NT2/D1 (cell line): ENCODE measurements at regions not wholly inside any gene's neighbourhood (a gene's known extent, or its start where the extent isn't known, plus 50 kb on each side); places are given as distances from the start of the nearest gene placed in this dataset.

Experiments used
- DNase-seq: peaks from one replicate; pipeline ENCODE4 v3.0.0-alpha.2; 2011; ENCODE audit warnings: low read depth, low spot score
- H3K27me3 ChIP-seq: 2 replicates; pipeline ENCODE4 v1.6.0; 2011; ENCODE audit warnings: mild to moderate bottlenecking; ENCODE audit not compliant: insufficient read length, insufficient read depth
- H3K36me3 ChIP-seq: 2 replicates; pipeline ENCODE4 v1.6.1; 2011; ENCODE audit warnings: mild to moderate bottlenecking, low read length, mixed read lengths; ENCODE audit not compliant: insufficient read depth, insufficient read length
- H3K4me1 ChIP-seq: 2 replicates; pipeline ENCODE4 v1.5.1; 2011; ENCODE audit not compliant: insufficient read depth, insufficient read length
- H3K4me3 ChIP-seq: 2 replicates; pipeline ENCODE4 v1.5.1; 2011; ENCODE audit warnings: low read depth; ENCODE audit not compliant: insufficient read length
- H3K9ac ChIP-seq: 2 replicates; pipeline ENCODE4 v1.6.0; 2011; ENCODE audit warnings: low read depth; ENCODE audit not compliant: insufficient read length
- H3K9me3 ChIP-seq: 2 replicates; pipeline ENCODE4 v1.5.1; 2011; ENCODE audit warnings: mild to moderate bottlenecking, low read length; ENCODE audit not compliant: insufficient read depth
- SUZ12 ChIP-seq: IDR thresholded peaks from 2 replicates; pipeline ENCODE4 v1.6.1; 2011; ENCODE audit not compliant: insufficient read length, insufficient read depth; ENCODE audit errors: extremely low read depth
- YY1 ChIP-seq: IDR thresholded peaks from 2 replicates; pipeline ENCODE4 v1.6.1; 2011; ENCODE audit not compliant: insufficient read length, insufficient read depth
- ZNF274 ChIP-seq: IDR thresholded peaks from 2 replicates; pipeline ENCODE4 v1.6.1; 2011; ENCODE audit warnings: mild to moderate bottlenecking, low read depth, low read length

GRCh38 chr1:65734979-65735378 is 57.7 kb upstream of the PDE4B start:
- TF ChIP-seq ZNF274 (no peak), YY1 (no peak), SUZ12 (no peak)

DNA sequence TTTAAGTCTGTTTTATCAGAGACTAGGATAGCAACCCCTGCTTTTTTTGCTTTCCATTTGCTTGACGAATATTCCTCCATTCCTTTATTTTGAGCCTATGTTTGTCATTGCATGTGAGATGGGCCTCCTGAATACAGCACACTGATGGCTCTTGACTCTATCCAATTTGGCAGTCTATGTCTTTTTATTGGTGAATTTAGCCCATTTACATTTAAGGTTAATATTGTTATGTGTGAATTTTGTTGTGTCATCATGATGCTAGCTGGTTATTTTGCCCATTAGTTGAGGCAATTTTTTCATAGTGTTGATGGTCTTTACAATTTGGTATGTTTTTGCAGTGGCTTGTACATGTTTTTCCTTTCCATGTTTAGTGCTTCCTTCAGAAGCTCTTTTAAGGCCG is 50.7 kb upstream of the PDE4B start:
- no peak for TF ChIP-seq YY1
- no peak for TF ChIP-seq SUZ12
- TF ChIP-seq ZNF274: no peak
- no peak overlapping the region for H3K9ac ChIP-seq
- no peak overlapping the region for H3K4me3 ChIP-seq
- no peaks in the 10 kb centered on the region for H3K4me1 ChIP-seq
- H3K9me3 ChIP-seq: peaks cover 28% of the 10 kb centered on the region
- no peak for DNase-seq
- no peaks in the 10 kb centered on the region for H3K36me3 ChIP-seq
- no peaks in the 10 kb centered on the region for H3K27me3 ChIP-seq

More at GRCh38 chr1:65734979-65735378, 57.7 kb upstream of the PDE4B start:
- no peaks in the 10 kb centered on the region for H3K36me3 ChIP-seq
- no peaks in the 10 kb centered on the region for H3K4me1 ChIP-seq
- no peak for DNase-seq
- H3K9me3 ChIP-seq: no peaks in the 10 kb centered on the region; the same call in 1 of the 2 replicates
- H3K27me3 ChIP-seq: no peaks in the 10 kb centered on the region
- H3K4me3 ChIP-seq: no peak overlapping the region
- no peak overlapping the region for H3K9ac ChIP-seq
